ENCODE measurements at regions not wholly inside any gene's neighbourhood (a gene's known extent, or its start where the extent isn't known, plus 50 kb on each side); places are given as distances from the start of the nearest gene placed in this dataset.

- DNase-seq: no peak
Observed at GRCh38 chr4:129350834-129351721, 255.1 kb downstream of the C4orf33 start.

- DNase-seq: no peak
Observed at GRCh38 chr4:129352480-129352879, 256.5 kb downstream of the C4orf33 start.

GRCh38 chr4:129353490-129353889 is 257.5 kb downstream of the C4orf33 start:
- DNase-seq: no peak

GRCh38 chr4:129355031-129355430 is 259.1 kb downstream of the C4orf33 start:
- DNase-seq: no peak

- no peak for DNase-seq
Observed at GRCh38 chr4:129355516-129355915, 259.6 kb downstream of the C4orf33 start.

GRCh38 chr4:129358571-129358970 is 262.6 kb downstream of the C4orf33 start:
- DNase-seq: no peak

GRCh38 chr4:129359461-129359860 is 263.5 kb downstream of the C4orf33 start:
- DNase-seq: no peak

- DNase-seq: peak; percentile 73
Observed at GRCh38 chr4:129362691-129363274, 266.8 kb downstream of the C4orf33 start.

GRCh38 chr4:129364747-129365452 is 268.9 kb downstream of the C4orf33 start:
- DNase-seq: peak; percentile 2

- DNase-seq: no peak
Observed at GRCh38 chr4:129369361-129370010, 273.5 kb downstream of the C4orf33 start.

GRCh38 chr4:129371065-129371464 is 275.1 kb downstream of the C4orf33 start:
- DNase-seq: no peak

- DNase-seq: no peak
Observed at GRCh38 chr4:129371926-129372325, 276.0 kb downstream of the C4orf33 start.

- no peak for DNase-seq
Observed at GRCh38 chr4:129377131-129377845, 281.3 kb downstream of the C4orf33 start.

- DNase-seq: no peak
Observed at GRCh38 chr4:129378364-129378763, 282.4 kb downstream of the C4orf33 start.

- no peak for DNase-seq
Observed at GRCh38 chr4:129379429-129379828, 283.5 kb downstream of the C4orf33 start.

GRCh38 chr4:129384974-129385373 is 289.0 kb downstream of the C4orf33 start:
- DNase-seq: no peak

GRCh38 chr4:129387666-129388065 is 291.7 kb downstream of the C4orf33 start:
- DNase-seq: no peak

- DNase-seq: no peak
Observed at GRCh38 chr4:129393976-129394375, 298.0 kb downstream of the C4orf33 start.

GRCh38 chr4:129394635-129395034 is 298.7 kb downstream of the C4orf33 start:
- DNase-seq: peak; percentile 66

GRCh38 chr4:129403848-129404247 is 307.9 kb downstream of the C4orf33 start:
- no peak for DNase-seq

GRCh38 chr4:129410115-129410514 is 314.2 kb downstream of the C4orf33 start:
- DNase-seq: no peak

GRCh38 chr4:129415004-129415403 is 319.1 kb downstream of the C4orf33 start:
- no peak for DNase-seq

GRCh38 chr4:129420637-129421036 is 324.7 kb downstream of the C4orf33 start:
- no peak for DNase-seq
